ENCODE measurements at regions not wholly inside any gene's neighbourhood (a gene's known extent, or its start where the extent isn't known, plus 50 kb on each side); places are given as distances from the start of the nearest gene placed in this dataset.

DNA sequence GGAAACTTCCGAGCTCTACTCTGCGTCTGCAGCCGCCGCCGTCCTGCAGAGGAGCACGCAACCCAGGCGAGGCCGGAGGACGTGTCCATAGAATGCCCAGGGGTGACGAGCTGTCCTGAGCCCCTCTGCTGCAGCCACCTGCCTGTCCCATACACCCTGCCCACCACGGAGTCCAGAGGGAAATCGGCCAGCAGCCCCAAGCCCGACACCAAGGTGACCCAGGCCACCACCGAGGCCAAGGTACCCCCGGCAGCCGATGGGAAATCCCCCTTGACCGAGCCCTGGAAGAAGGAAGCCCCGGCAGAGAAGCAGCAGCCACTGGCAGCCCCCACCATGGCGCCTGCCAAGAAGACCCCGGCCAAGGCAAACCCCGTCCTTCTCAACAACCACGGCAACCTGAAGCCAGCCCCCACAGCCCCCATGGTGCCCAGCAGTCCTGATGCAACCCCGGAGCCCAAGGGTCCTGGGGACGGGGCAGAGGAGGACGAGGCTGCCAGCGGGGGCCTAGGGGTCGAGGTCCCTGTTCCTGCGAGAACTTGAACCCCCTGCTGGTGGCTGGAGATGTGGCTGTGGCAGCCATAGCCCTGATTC is 128.7 kb upstream of the C14orf180 start:
- H3K4me3 Mint-ChIP-seq (ENCODE audit: unreplicated experiment): no peak overlapping the region
- peaks cover 3% of the 10 kb centered on the region for H3K4me1 Mint-ChIP-seq (ENCODE audit: low read depth, unreplicated experiment)
- H3K9me3 Mint-ChIP-seq (ENCODE audit: unreplicated experiment): peaks cover 3% of the 10 kb centered on the region
- no peak for DNase-seq
- H3K27me3 Mint-ChIP-seq (ENCODE audit: unreplicated experiment): peaks cover 4% of the 10 kb centered on the region
- no peak overlapping the region for H3K27ac Mint-ChIP-seq (ENCODE audit: unreplicated experiment)
- no peak for TF ChIP-seq CTCF (IDR thresholded peaks at IDR 0.05; ENCODE audit: partially characterized antibody, unreplicated experiment)
- peaks cover 8% of the 10 kb centered on the region for H3K36me3 Mint-ChIP-seq (ENCODE audit: unreplicated experiment)

DNA sequence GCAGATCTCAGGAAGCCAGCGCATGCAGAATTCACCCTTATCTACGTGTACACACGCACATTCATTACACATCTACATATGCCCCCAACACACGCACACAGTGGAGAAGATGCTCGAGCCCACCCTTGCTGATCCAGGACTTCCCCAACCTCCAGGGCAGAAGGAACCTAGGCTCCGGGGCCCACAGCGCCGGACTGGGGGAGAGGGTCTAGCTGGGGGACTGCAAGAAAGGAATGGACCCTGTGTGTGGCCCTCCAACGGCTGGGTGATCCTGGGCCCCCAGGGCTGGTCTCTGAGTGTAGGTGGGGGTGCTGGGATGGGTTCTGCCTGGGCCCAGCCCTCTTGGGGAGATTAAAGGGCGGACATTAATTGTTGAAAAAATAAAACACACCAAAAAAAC is 128.1 kb upstream of the C14orf180 start:
- Mint-ChIP-seq H3K4me3 (ENCODE audit: unreplicated experiment) (no peak overlapping the region), H3K27me3 (ENCODE audit: unreplicated experiment) (peaks cover 4% of the 10 kb centered on the region)

GRCh38 chr14:104458845-104459244 is 120.7 kb upstream of the C14orf180 start:
- Mint-ChIP-seq H3K27ac (ENCODE audit: unreplicated experiment) (no peak overlapping the region), H3K9me3 (ENCODE audit: unreplicated experiment) (peaks cover 1% of the 10 kb centered on the region), H3K27me3 (ENCODE audit: unreplicated experiment) (peaks cover 14% of the 10 kb centered on the region), H3K36me3 (ENCODE audit: unreplicated experiment) (no peaks in the 10 kb centered on the region), H3K4me3 (ENCODE audit: unreplicated experiment) (no peak overlapping the region), H3K4me1 (ENCODE audit: low read depth, unreplicated experiment) (peaks cover 5% of the 10 kb centered on the region)
- no peak for DNase-seq
- TF ChIP-seq CTCF (IDR thresholded peaks at IDR 0.05; ENCODE audit: partially characterized antibody, unreplicated experiment): no peak

More for the DNA sequence above, 128.1 kb upstream of the C14orf180 start:
- H3K4me1 Mint-ChIP-seq (ENCODE audit: low read depth, unreplicated experiment): no peaks in the 10 kb centered on the region
- peaks cover 8% of the 10 kb centered on the region for H3K36me3 Mint-ChIP-seq (ENCODE audit: unreplicated experiment)
- no peak for DNase-seq
- H3K9me3 Mint-ChIP-seq (ENCODE audit: unreplicated experiment): peaks cover 3% of the 10 kb centered on the region
- no peak for TF ChIP-seq CTCF (IDR thresholded peaks at IDR 0.05; ENCODE audit: partially characterized antibody, unreplicated experiment)
- H3K27ac Mint-ChIP-seq (ENCODE audit: unreplicated experiment): no peak overlapping the region

GRCh38 chr14:104460791-104461651 is 118.5 kb upstream of the C14orf180 start:
- peaks cover 1% of the 10 kb centered on the region for H3K9me3 Mint-ChIP-seq (ENCODE audit: unreplicated experiment)
- H3K4me1 Mint-ChIP-seq (ENCODE audit: low read depth, unreplicated experiment): peaks cover 5% of the 10 kb centered on the region
- H3K27ac Mint-ChIP-seq (ENCODE audit: unreplicated experiment): peak overlapping the region; percentile 35
- no peak for TF ChIP-seq CTCF (IDR thresholded peaks at IDR 0.05; ENCODE audit: partially characterized antibody, unreplicated experiment)
- no peaks in the 10 kb centered on the region for H3K36me3 Mint-ChIP-seq (ENCODE audit: unreplicated experiment)
- peak; percentile 68 for DNase-seq
- peak overlapping the region; percentile 54 for H3K4me3 Mint-ChIP-seq (ENCODE audit: unreplicated experiment)
- peaks cover 14% of the 10 kb centered on the region for H3K27me3 Mint-ChIP-seq (ENCODE audit: unreplicated experiment)

All from glutamatergic neuron (in vitro differentiated cells).